Epithelial cell of prostate (primary cell): ENCODE measurements at regions not wholly inside any gene's neighbourhood (a gene's known extent, or its start where the extent isn't known, plus 50 kb on each side); places are given as distances from the start of the nearest gene placed in this dataset.
A peak's percentile ranks its signal among the peaks of the same experiment; 100 is the strongest.
"Not testable (repeated sequence)": the region's sequence is repeated elsewhere in the genome, so short reads cannot be mapped to it uniquely, and the experiment has no call there.

Experiments used
- DNase-seq: peaks from one replicate; pipeline ENCODE4 v3.0.0-alpha.2; 2011; ENCODE audit warnings: low read depth, low spot score
- H3K27ac ChIP-seq: fragments of 450-650 bp; 2 replicates; pipeline ENCODE4 v1.5.1; 2017; ENCODE audit warnings: mild to moderate bottlenecking

DNA sequence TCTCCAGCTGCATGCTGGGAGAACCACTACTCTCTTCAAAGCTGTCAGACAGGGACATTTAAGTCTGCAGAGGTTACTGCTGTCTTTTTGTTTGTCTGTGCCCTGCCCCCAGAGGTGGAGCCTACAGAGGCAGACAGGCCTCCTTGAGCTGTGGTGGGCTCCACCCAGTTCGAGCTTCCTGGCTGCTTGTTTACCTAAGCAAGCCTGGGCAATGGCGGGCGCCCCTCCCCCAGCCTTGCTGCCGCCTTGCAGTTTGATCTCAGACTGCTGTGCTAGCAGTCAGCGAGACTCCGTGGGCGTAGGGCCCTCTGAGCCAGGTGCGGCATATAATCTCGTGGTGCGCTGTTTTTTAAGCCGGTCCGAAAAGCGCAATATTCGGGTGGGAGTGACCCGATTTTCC lies 215.0 kb downstream of the STIM2 start:
- not testable (repeated sequence) for H3K27ac ChIP-seq, DNase-seq

DNA sequence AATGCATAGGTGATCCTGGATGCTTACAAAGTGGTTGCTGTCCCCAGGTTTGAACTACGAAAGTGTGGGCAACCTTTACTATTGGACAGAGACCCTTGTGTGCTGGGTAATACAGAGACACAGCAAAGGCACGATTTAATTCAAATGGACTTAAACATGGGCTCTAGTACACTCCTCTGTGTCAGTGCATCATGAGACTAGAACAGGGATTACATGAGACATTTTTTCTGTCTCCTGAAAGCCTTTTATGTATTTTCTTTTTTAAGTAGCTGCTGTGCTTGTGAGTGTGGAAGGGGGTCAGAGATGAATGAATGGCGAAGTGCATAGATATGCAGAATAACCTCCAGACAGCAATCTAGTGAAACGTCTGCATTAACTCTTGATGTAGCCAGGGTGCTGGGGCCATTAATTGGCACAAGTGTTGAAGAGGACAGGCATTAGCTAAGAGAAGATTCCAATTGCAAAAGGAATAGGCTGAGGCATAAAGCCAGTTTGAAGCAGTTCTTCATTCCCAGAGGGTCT lies 218.4 kb downstream of the STIM2 start:
- no peak overlapping the region for H3K27ac ChIP-seq
- DNase-seq: no peak

GRCh38 chr4:27081675-27082586 lies 221.3 kb downstream of the STIM2 start:
- DNase-seq: no peak
- H3K27ac ChIP-seq: no peak overlapping the region

DNA sequence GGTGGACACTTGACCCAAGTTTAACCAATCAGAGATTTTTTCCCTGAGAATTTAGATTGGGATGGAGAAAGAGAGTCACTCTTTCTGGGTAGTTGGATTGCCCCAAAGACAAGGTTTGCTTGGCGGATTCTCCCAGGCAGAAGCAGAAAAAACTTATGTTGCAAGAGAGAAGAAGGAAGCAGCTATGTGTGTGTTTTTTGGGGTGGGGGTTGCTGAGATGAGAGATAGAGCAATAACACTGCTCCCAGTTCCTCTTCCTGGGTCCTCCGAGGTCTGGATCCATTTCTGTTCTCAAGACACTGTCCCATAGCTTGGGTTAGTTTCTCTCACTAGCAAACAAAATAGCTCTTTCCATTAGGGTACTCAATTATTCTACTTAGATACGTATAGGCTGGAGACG lies 222.1 kb downstream of the STIM2 start:
- no peak overlapping the region for H3K27ac ChIP-seq
- DNase-seq: no peak

GRCh38 chr4:27084685-27085361 lies 224.2 kb downstream of the STIM2 start:
- H3K27ac ChIP-seq: no peak overlapping the region
- no peak for DNase-seq

DNA sequence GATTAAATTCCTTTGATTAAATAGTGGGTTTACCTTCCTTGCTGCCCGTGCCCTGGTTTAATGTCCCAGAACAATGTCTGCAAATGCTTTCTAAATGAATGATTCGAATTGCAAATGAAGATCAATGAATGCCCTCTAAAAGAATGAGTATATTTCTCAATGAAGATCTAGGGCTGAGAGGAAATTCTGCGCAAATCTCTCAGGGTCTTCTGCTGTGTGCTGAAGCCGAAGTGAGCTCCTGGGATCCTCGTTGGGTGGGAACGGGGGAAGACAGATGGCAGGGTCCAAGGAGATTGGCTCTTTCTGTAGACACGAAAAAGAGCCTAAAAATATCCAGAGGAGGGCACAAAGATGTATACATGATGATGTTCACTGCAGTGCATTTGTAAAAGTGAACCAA lies 224.8 kb downstream of the STIM2 start:
- DNase-seq: no peak

GRCh38 chr4:27087306-27088045 lies 226.8 kb downstream of the STIM2 start:
- no peak overlapping the region for H3K27ac ChIP-seq
- no peak for DNase-seq

More for the DNA sequence above, 224.8 kb downstream of the STIM2 start:
- no peak overlapping the region for H3K27ac ChIP-seq

DNA sequence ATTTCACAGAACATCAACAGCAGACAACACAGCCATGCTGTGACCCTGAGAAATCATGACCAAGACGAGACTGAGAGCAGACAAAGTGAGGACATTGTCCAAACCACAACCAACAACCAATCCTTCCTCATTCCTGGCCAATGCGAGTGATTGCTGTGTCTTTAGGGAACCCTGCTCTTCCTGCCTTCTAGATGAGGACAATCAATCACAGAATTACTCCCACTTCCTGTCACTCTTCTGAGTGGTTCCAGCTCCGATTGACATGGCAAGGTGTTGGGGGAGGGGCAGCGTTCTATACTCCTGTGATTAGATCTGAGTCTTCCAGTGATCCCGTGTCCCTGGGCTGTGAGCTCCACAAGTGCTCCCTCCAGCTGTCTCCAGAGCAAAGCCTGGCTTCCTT lies 227.8 kb downstream of the STIM2 start:
- no peak for DNase-seq
- no peak overlapping the region for H3K27ac ChIP-seq

DNA sequence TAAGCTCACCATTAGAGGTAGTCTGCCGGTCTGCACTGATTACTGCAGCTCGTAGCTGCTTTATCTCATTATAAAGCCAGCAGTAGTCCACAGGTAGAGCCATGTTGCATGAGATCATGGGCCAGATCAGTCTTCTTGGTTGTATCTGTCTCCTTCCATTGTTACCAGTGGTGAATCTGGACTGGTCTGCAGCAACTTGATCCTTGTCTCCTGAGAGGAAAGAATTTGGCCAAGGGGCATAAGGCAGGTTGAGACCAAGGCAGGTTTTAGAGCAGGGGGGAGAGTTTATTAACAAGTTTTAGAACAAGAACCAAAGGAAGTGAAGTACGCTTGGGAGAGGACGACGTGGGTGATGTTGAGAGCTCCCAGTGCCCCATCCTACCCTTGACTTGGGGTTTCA lies 228.5 kb downstream of the STIM2 start:
- no peak overlapping the region for H3K27ac ChIP-seq
- no peak for DNase-seq

- no peak overlapping the region for H3K27ac ChIP-seq
- DNase-seq: no peak
Observed at GRCh38 chr4:27090406-27090805, 229.8 kb downstream of the STIM2 start.

- no peak overlapping the region for H3K27ac ChIP-seq
- no peak for DNase-seq
Observed at GRCh38 chr4:27094224-27094623, 233.6 kb downstream of the STIM2 start.

GRCh38 chr4:27094783-27095182 lies 234.1 kb downstream of the STIM2 start:
- H3K27ac ChIP-seq: no peak overlapping the region
- DNase-seq: no peak

GRCh38 chr4:27096142-27096824 lies 235.6 kb downstream of the STIM2 start:
- H3K27ac ChIP-seq: no peak overlapping the region

GRCh38 chr4:27098034-27098433 lies 237.4 kb downstream of the STIM2 start:
- no peak for DNase-seq
- H3K27ac ChIP-seq: no peak overlapping the region

More at GRCh38 chr4:27096142-27096824, 235.6 kb downstream of the STIM2 start:
- DNase-seq: no peak

DNA sequence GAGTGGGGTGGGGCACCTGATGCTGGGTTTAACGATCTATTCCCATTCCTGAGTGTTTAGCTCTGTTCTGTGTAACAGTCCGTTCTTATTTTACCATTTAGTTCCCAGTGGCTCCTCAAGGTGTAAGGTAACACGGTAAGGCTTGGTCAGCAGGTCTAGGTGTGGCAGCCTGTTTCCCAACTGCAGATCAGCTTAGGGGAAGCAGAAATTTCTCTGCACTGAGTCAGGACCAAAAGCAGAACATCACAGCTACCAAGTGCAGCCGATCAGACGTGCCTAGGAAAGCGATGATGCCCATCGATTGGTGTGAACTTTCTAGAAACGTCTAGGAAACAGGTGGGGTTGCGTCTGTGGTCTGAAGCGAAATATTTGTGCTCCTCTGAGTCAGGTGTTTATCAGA lies 240.1 kb downstream of the STIM2 start:
- H3K27ac ChIP-seq: no peak overlapping the region
- DNase-seq: peak; percentile 50

DNA sequence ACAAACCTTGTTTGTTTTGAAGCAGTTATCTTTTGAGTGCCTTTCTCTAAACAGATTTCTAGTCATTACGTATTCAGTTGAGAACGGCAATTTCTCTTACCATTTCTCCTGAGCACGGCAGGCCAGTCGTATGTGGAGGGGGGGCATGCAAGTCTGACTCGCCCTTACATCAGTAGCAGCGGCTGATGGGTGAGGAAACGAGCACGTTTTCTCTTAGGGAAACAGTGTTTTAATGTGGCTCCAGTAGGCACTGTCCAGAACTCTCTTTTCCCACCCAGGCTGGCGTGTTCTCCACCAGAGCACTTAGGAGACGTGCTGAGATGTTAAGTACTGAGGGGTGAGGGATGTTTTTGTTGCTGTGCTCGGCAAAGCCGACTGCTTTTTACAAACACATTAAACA lies 240.5 kb downstream of the STIM2 start:
- no peak overlapping the region for H3K27ac ChIP-seq
- DNase-seq: no peak

DNA sequence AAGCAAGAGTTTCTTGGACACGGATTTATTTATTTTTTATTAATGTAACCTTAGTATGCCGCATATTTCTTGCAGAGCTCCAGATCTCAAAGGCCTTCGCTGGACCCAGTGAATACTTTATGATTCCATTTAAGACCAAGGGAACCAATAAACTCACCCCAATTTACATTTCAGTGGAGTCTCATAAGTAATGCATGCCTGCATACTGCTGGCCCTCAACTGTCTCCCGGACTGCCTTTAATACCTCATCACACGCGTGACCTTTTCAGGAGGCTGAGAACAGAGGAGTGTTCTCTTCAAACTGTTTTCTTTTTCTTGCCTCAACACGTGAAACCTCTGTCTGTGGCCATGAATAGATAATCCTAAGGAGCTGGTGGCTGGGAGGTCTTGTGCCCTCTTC lies 240.9 kb downstream of the STIM2 start:
- no peak overlapping the region for H3K27ac ChIP-seq
- no peak for DNase-seq

DNA sequence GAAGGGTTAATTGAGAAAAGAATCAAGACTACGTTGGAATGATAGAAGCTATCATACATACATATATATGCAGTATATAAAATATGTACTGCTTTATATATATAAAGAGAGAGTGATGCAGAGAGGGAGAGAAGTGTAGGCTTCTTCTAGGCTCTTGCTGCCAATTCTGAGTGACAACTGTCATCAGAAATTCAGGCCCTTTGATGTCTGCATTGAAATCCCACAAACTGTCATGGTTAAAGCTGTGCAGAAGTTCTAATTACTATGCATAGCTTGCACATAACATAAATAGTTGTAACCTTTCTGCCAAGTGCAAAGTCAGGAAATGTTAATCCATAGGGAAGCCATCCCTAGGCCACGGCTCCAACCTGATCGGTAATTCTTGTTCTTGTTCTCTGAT lies 251.0 kb downstream of the STIM2 start:
- no peak overlapping the region for H3K27ac ChIP-seq
- DNase-seq: no peak

DNA sequence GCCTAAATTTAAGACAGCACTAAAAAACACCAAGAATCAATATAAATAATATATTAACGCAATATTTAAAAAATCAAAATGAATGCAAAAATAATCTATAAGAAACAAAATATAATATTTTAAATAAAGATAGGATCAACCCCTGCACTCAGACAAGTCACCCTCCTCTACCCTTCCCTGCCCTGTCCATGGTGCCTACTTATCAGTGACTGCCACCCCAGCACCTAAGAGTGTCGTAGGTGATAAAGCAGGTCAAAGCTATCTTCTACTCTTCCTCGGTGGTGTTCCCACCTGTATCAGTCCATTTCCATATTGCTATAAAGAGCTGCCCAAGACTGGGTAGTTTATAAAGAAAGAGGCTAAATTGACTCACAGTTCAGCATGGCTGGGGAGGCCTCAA lies 251.9 kb downstream of the STIM2 start:
- no peak overlapping the region for H3K27ac ChIP-seq
- no peak for DNase-seq

- no peak for DNase-seq
- no peak overlapping the region for H3K27ac ChIP-seq
Observed at GRCh38 chr4:27115221-27115620, 254.6 kb downstream of the STIM2 start.
